Activated CD8-positive, alpha-beta memory T cell treated with anti-CD3 and anti-CD28 coated beads, Interleukin-2, amount 50 U/mL, for 1 hour (primary cell): ENCODE measurements at regions not wholly inside any gene's neighbourhood (a gene's known extent, or its start where the extent isn't known, plus 50 kb on each side); places are given as distances from the start of the nearest gene placed in this dataset.

Experiments
- DNase-seq: peaks from one replicate; pipeline ENCODE4 v3.0.0-alpha.2; 2020; ENCODE audit errors: extremely low read depth

- no peak for DNase-seq
These were observed 301.7 kb upstream of the ZFP64 start for GRCh38 chr20:52493171-52493721.

- DNase-seq, result no peak
These were observed 299.3 kb upstream of the ZFP64 start for GRCh38 chr20:52490711-52491430.

- DNase-seq, result no peak
These were observed 292.9 kb upstream of the ZFP64 start for GRCh38 chr20:52484438-52484837.

- DNase-seq, result no peak
These were observed 291.8 kb upstream of the ZFP64 start for GRCh38 chr20:52483382-52483781.

GRCh38 chr20:52482044-52482443 lies 290.5 kb upstream of the ZFP64 start:
- DNase-seq, result no peak

GRCh38 chr20:52481443-52481842 lies 289.9 kb upstream of the ZFP64 start:
- no peak for DNase-seq

GRCh38 chr20:52476074-52476750 lies 284.6 kb upstream of the ZFP64 start:
- DNase-seq, result no peak

- no peak for DNase-seq
These were observed 281.6 kb upstream of the ZFP64 start for GRCh38 chr20:52473186-52473585.

- no peak for DNase-seq
These were observed 279.0 kb upstream of the ZFP64 start for GRCh38 chr20:52470561-52470960.

GRCh38 chr20:52469128-52469527 lies 277.5 kb upstream of the ZFP64 start:
- DNase-seq, result no peak

GRCh38 chr20:52465991-52466390 lies 274.4 kb upstream of the ZFP64 start:
- no peak for DNase-seq

GRCh38 chr20:52461582-52461981 lies 270.0 kb upstream of the ZFP64 start:
- DNase-seq, result no peak

GRCh38 chr20:52459150-52459549 lies 267.6 kb upstream of the ZFP64 start:
- no peak for DNase-seq

- DNase-seq, result no peak
These were observed 266.2 kb upstream of the ZFP64 start for GRCh38 chr20:52457826-52458225.

- no peak for DNase-seq
These were observed 263.1 kb upstream of the ZFP64 start for GRCh38 chr20:52454660-52455059.

- DNase-seq, result no peak
These were observed 257.1 kb upstream of the ZFP64 start for GRCh38 chr20:52448513-52449232.

- no peak for DNase-seq
These were observed 255.6 kb upstream of the ZFP64 start for GRCh38 chr20:52447225-52447551.

- no peak for DNase-seq
These were observed 255.0 kb upstream of the ZFP64 start for GRCh38 chr20:52446421-52447224.

GRCh38 chr20:52444455-52444854 lies 252.9 kb upstream of the ZFP64 start:
- DNase-seq, result no peak

GRCh38 chr20:52443874-52444273 lies 252.3 kb upstream of the ZFP64 start:
- no peak for DNase-seq

- DNase-seq, result no peak
These were observed 250.1 kb upstream of the ZFP64 start for GRCh38 chr20:52441710-52442109.

- no peak for DNase-seq
These were observed 247.8 kb upstream of the ZFP64 start for GRCh38 chr20:52439375-52439774.
